GM21381 (cell line): ENCODE measurements at regions not wholly inside any gene's neighbourhood (a gene's known extent, or its start where the extent isn't known, plus 50 kb on each side); places are given as distances from the start of the nearest gene placed in this dataset.

Source experiments
- ATAC-seq: cut with Tn5 transposase; IDR thresholded peaks from one replicate; pipeline ENCODE4 v1.9.1; 2021; ENCODE audit warnings: mild to moderate bottlenecking, moderate library complexity; ENCODE audit not compliant: unreplicated experiment

- ATAC-seq, result no peak
Observed at GRCh38 chr14:101002738-101003137, 99.2 kb upstream of the RTL1 start.

- ATAC-seq, result no peak
Observed at GRCh38 chr14:101004176-101004575, 100.7 kb upstream of the RTL1 start.

DNA sequence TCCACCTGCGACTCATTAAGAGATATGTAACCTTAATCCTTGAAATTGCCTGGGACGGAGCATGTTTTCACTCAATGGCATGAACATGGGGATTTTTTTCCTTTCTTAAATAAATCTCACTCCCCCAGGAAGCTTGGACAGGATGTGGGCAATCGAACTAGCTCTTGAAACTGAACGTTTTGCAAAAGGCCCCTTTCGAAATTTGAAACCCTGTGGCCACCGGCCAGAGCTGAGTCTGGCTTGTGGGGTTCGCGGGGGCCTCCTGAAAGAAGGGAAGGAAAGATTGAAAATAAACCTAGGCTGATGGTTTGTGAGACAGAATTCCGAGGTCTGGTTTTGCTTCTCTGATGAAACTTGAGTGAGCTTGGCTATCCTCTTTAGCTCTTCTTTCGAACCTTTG lies 101.4 kb upstream of the RTL1 start:
- ATAC-seq, result no peak

DNA sequence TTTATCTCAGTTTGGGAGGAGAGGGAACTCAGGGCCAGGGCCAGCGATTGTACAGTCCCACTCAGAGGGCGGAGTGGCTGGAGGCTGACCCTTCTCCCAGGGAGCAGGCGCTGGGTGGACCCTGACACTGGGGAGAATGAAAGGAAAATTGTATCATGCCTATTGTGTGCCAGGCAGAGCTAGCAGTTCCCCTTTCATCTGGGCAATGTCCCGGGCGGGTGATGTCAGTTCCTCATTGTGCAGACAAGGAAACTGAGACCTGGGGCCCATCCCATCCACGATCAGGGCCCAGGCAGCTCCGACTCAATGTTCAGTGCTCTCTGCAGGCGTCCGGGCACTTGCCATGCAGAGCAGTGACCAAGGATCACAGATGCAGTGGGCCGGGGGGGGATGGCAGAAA lies 101.9 kb upstream of the RTL1 start:
- ATAC-seq, result no peak

- ATAC-seq, result no peak
Observed at GRCh38 chr14:101006008-101006407, 102.5 kb upstream of the RTL1 start.

- no peak for ATAC-seq
Observed at GRCh38 chr14:101007004-101007614, 103.6 kb upstream of the RTL1 start.

DNA sequence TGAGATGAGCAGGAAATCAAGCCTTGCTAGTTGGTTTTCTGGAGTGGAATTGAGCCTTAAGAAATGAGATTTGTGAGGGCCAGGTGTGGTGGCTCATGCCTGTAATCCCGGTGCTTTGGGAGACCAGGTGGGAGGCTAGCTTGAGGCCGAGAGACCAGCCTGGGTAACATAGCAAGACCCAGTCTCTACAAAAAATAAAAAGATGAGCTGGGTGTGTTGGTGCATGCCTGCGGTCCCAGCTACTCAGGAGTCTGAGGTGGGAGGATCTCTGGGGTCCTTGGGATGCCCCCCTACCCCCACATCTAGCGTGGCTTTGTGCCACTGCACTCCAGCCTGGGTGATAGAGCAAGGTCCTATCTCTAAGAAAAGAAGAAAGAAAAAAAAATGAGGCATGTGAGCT lies 104.2 kb upstream of the RTL1 start:
- ATAC-seq, result no peak

GRCh38 chr14:101008196-101008595 lies 104.7 kb upstream of the RTL1 start:
- ATAC-seq, result no peak

DNA sequence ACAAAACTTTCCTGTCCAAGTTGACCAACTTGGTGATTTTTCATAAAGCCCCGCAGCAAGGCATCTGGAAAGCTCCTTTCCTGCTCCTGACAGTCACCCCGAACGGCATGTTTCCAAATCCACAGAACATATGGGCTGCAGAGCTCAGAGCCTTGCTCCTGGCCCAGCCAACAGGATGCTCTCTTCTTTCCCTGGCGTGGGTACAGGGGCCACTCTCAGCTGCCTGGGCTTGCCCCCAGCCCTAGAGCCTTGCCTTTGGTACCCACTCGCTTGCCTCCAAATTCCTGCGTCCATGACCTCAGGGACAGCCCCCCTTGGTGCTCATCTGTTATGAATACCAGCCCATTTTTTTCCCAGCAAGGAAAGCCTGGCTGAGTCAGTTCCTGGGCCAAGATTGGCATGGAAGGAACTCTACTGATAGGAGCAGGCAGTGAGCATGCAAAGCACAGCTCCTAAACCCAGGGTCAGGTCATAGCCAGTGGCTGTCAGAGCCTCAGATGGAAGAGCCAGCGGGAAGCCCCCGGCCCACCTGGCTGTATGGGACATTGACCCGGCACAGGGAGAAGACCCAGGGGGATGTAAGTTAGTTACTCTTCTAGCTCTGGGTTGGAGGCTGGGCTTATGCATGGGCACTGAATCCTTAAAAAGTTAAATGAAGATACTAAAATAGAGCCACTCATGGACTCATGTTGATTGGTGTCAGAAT lies 105.3 kb upstream of the RTL1 start:
- ATAC-seq, result no peak

- ATAC-seq, result no peak
Observed at GRCh38 chr14:101009531-101009930, 106.0 kb upstream of the RTL1 start.

DNA sequence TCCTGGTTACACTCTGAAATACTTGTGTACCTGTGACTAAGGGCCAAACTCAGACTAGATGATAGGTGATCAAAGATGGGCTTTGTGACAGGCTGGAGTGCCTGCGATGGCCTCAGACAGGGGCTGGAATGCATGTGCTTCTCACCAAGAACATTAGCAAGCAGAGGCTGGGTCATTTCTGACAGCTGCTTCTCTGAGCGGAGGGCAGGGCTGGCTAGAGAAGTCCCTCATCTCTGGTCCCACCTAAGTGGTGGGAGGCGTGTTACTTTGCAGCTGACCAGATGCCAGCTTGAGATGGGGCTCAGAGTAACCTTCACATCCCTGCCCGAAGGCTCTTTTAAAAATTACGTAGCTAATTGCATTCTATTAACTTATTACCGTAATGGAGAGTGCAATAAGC lies 106.8 kb upstream of the RTL1 start:
- ATAC-seq, result no peak

- ATAC-seq, result no peak
Observed at GRCh38 chr14:101010835-101011234, 107.3 kb upstream of the RTL1 start.

GRCh38 chr14:101017209-101017608 lies 113.7 kb upstream of the RTL1 start:
- ATAC-seq, result no peak

DNA sequence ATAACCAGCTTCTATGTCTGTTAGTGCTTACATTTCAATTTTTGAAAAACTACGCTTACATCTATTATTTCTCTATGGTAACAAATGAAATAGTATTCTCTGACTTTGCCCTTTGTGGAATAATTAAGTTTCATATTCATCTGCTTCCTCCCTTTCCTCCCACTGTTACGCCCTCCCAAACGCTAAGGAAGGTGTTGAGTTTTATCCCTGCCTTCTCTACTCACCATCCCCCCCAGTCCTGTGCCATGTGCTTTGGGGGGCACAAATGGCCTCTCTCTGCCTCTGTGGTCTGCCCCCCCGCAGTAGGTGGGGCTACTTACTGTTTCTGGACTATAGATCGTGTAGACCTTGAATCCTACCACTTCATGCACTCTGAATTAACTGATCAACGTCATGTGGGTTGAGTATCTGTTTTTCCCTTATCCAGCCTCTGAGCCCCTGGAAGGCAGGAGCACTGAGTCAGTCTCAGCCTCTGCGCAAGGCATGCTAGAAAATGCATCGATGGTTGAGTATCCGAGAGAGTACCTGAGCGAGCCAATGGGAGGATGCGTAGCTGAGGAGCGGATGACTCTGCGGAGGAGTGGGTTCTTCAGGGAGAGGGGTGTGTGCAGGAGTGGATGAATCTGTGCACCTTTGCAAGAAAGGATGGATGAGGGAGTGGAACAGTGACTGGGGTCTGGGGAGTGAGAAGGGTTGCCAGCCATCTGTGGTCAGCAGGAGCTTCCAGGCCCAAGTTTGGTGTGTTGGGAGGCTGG lies 114.5 kb upstream of the RTL1 start:
- no peak for ATAC-seq

DNA sequence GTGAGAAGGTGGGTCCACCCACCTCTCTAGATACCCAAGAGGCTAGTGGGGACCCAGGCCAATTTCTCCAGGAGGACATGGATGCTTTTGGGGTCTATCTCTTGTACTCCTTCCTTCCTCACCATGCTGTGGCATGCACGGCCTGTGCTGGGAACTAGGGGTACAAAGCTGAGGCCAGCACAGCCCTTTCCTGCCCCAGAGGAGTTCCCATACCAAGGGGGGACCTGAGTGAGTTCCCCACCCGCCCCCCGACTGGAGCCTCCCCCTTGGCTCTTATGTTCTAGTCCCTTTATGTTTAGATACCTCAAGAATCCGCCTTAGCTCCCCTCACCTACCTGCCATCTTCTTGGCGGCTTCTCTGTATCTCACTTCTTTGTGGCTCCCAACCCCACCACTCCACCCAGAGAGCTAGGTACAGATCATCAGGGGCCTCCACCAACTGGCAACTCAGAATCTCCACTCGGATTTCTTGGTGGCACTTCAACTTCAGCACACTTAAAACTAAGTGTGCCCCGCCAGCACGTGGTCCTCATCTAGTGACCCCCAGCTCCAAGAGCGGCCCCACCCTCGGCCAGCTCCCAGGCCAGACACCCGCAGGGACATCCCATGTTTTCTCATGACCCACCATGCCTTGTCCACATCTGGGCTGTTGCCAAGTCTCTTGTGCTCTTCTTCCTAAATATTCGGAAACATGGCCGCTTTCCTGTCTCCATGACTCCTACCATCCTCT lies 115.2 kb upstream of the RTL1 start:
- no peak for ATAC-seq

DNA sequence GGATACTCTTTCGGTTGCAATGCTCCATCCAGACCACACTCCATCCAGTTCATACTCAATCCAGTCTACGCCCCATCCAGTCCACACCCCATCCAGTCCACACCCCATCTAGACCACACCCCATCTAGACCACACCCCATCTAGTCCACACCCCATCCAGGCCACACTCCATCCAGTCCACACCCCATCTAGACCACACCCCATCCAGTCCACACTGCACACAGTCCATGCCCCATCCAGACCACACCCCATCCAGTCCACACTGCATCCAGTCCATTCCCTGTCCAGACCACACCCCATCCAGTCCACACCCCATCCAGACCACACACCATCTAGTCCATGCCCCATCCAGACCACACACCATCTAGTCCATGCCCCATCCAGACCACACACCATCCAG lies 116.0 kb upstream of the RTL1 start:
- ATAC-seq, result no peak

DNA sequence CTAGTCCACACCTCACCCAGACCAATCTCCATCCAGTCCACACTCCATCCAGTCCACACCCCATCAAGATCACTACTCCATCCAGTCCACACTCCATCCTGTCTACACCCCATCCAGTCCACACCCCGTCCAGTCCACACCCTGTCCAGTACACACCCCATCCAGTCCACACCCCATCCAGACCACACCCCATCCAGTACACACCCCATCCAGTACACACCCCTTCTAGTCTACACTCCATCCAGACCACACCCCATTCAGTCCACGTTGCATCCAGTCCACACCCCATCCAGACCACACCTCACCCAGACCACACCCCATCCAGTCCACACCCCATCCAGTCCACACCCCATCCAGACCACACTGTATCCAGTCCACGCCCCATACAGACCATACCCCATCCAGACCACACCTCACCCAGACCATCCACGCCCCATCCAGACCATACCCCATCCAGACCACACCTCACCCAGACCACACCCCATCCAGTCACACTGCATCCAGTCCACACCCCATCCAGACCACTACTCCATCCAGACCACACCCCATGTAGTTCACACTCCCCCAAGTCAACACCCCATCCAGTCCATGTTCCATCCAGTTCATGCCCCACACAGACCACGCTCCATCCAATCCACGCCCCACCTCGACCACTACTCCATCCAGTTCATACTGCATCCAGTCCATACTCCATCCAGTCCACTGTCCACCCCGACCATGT lies 116.6 kb upstream of the RTL1 start:
- no peak for ATAC-seq

GRCh38 chr14:101020834-101021370 lies 117.4 kb upstream of the RTL1 start:
- ATAC-seq, result no peak

DNA sequence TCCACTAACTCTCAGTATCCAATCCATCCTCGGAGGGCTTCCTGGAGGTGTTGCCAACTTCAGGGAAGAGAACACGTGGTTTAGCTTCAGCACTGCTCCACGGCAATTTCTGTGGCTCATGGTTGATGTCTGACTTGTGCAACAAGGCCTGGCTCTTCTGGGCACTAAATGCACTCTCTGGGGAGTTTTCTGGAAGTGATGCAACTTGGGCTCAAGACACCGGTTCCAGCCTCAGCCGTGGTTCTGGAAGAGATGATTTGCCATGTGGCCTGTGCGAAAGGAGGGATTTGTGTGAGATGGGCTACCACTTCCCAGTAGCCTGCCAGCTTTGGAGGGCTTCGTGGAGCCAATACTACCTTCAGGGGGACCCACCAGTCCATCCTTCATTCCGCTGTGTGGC lies 118.6 kb upstream of the RTL1 start:
- ATAC-seq, result no peak

DNA sequence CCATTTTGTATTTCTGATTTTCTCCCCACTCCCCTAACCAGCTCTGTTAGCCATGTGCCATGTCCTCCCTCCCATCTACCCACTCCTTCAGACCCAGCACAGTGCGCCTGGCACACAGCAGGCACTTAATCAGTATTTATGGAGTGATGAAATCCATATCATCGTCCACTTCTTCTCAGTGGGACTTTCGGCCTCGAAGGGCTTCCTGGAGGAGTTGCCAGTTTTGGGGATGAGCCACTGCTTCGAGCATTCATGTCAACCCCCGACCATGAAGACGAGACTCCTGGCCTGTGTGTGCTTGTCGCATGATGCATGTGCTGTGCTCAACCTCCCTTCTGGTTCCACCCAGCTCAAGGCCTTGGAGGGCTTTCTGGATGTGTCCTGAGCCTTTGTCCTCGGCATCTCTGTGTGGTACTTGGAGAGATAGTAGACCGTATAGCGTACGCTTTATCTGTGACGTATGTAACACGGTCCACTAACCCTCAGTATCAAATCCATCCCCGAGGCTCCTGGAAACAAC lies 119.5 kb upstream of the RTL1 start:
- ATAC-seq, result no peak
